SK-N-SH (cell line): ENCODE measurements at regions not wholly inside any gene's neighbourhood (a gene's known extent, or its start where the extent isn't known, plus 50 kb on each side); places are given as distances from the start of the nearest gene placed in this dataset.

Experiments
- CTCF ChIA-PET: fragments of 300-600, 350-600 bp; formaldehyde crosslinking; extraction: SDS; loops from one replicate; lab custom pipeline; 2021; lab: Yijun Ruan, JAX
- POLR2A ChIA-PET: fragments of 350-600 bp; sonication (Branson Sonifier 250); formaldehyde crosslinking; extraction: SDS; loops from one replicate; lab custom pipeline; 2020; ENCODE audit warnings: antibody characterized with exemption, inconsistent platforms; lab: Yijun Ruan, JAX
- DNase-seq: peaks from one replicate; pipeline ENCODE4 v3.0.0; 2012
- H2AFZ ChIP-seq: fragments of 200-600 bp; sonication (generic); 2 replicates; pipeline ENCODE4 v1.8.1; 2016; ENCODE audit warnings: antibody characterized with exemption, mild to moderate bottlenecking, low read depth
- H3F3A ChIP-seq: fragments of 200-600 bp; sonication (generic); replicated peaks from 2 replicates; pipeline ENCODE3; 2016; ENCODE audit warnings: antibody characterized with exemption, mild to moderate bottlenecking; ENCODE audit not compliant: insufficient read depth
- H3K27ac ChIP-seq, 2 experiments: fragments of 200-500 bp in 1 of 2; fragments of 200-600 bp in 1 of 2; sonication (Bioruptor generic) in 1 of 2; sonication (generic), shearing (Covaris generic) in 1 of 2; 2 replicates each; pipeline versions ENCODE4 v1.5.1 to v1.6.1; 2014 to 2016; ENCODE audit warnings: low read depth in 2 of 2, inconsistent platforms in 1 of 2, low read length in 1 of 2, mild to moderate bottlenecking in 1 of 2, mixed read lengths in 1 of 2
- H3K27me3 ChIP-seq: fragments of 200-600 bp; sonication (generic), shearing (Covaris generic); 2 replicates; pipeline ENCODE4 v1.6.1; 2016; ENCODE audit warnings: mixed run types; ENCODE audit not compliant: insufficient read depth
- H3K36me3 ChIP-seq, 2 experiments: fragments of 200-500 bp in 1 of 2; fragments of 200-600 bp in 1 of 2; sonication (Bioruptor generic) in 1 of 2; sonication (generic) in 1 of 2; replicated peaks in 1 of 2; 2 replicates each; pipeline versions ENCODE3 to v1.5.1; 2014 to 2016; ENCODE audit warnings: low read length in 1 of 2, mild to moderate bottlenecking in 1 of 2; ENCODE audit not compliant: insufficient read depth in 2 of 2, control insufficient read depth in 1 of 2
- H3K4me1 ChIP-seq, 2 experiments: fragments of 200-500 bp in 1 of 2; fragments of 200-600 bp in 1 of 2; sonication (Bioruptor generic) in 1 of 2; sonication (generic), shearing (Covaris generic) in 1 of 2; 2 replicates each; pipeline versions ENCODE4 v1.5.1 to v1.6.1; 2014 to 2016; ENCODE audit warnings: low read depth in 1 of 2, low read length in 1 of 2, mixed run types in 1 of 2; ENCODE audit not compliant: insufficient read depth in 2 of 2, control insufficient read depth in 1 of 2
- H3K4me2 ChIP-seq: fragments of 200-600 bp; sonication (generic), shearing (Covaris generic); 2 replicates; pipeline ENCODE4 v1.6.1; 2017; ENCODE audit warnings: mixed run types
- H3K4me3 ChIP-seq, 2 experiments: fragments of 200-500 bp in 1 of 2; fragments of 200-600 bp in 1 of 2; sonication (Bioruptor generic) in 1 of 2; sonication (generic), shearing (Covaris generic) in 1 of 2; 2 replicates each; pipeline versions ENCODE4 v1.5.1 to v1.8.1; 2014 to 2016; ENCODE audit warnings: low read depth in 2 of 2, inconsistent platforms in 1 of 2, low read length in 1 of 2, mild to moderate bottlenecking in 1 of 2, mixed read lengths in 1 of 2, moderate library complexity in 1 of 2
- H3K79me2 ChIP-seq: fragments of 200-600 bp; sonication (generic); 2 replicates; pipeline ENCODE4 v1.8.1; 2017; ENCODE audit warnings: mild to moderate bottlenecking; ENCODE audit not compliant: insufficient read depth
- H3K9ac ChIP-seq: fragments of 200-600 bp; sonication (generic); 2 replicates; pipeline ENCODE4 v1.6.1; 2017; ENCODE audit warnings: mixed run types
- H3K9me2 ChIP-seq: fragments of 200-600 bp; sonication (generic); 2 replicates; pipeline ENCODE4 v1.6.1; 2017; ENCODE audit warnings: mixed run types
- H3K9me3 ChIP-seq: fragments of 200-600 bp; sonication (generic); 2 replicates; pipeline ENCODE4 v1.6.1; 2017; ENCODE audit warnings: mixed run types, mild to moderate bottlenecking, moderate library complexity
- H4K20me1 ChIP-seq: fragments of 200-600 bp; sonication (generic); 2 replicates; pipeline ENCODE4 v1.6.1; 2017; ENCODE audit warnings: mild to moderate bottlenecking, mixed run types; ENCODE audit not compliant: insufficient read depth
- CHD2 ChIP-seq: fragments of 150-350 bp; IDR thresholded peaks from 2 replicates; pipeline ENCODE4 v1.6.1; 2018; ENCODE audit warnings: low read length; ENCODE audit not compliant: partially characterized antibody
- EZH2phosphoT487 ChIP-seq: fragments of 200-600 bp; sonication (generic); IDR thresholded peaks from 2 replicates; pipeline ENCODE4 v1.6.1; 2017; ENCODE audit warnings: low read depth, mixed run types, mild to moderate bottlenecking, antibody characterized with exemption, moderate library complexity, borderline replicate concordance
- FOSL2 ChIP-seq: IDR thresholded peaks from 2 replicates; pipeline ENCODE4 v1.4.0; 2012; ENCODE audit warnings: low read depth, mild to moderate bottlenecking, moderate library complexity, borderline replicate concordance
- FOXJ3 ChIP-seq: sonication (generic); formaldehyde crosslinking; IDR thresholded peaks from 2 replicates; pipeline ENCODE4 v1.5.1; 2020; ENCODE audit warnings: mild to moderate bottlenecking, missing genetic modification reagents
- FOXM1 ChIP-seq: IDR thresholded peaks from 2 replicates; pipeline ENCODE4 v1.4.0; 2012; ENCODE audit warnings: low read depth, mild to moderate bottlenecking
- GABPA ChIP-seq: IDR thresholded peaks from 2 replicates; pipeline ENCODE4 v1.4.0; 2012; ENCODE audit warnings: low read depth, mild to moderate bottlenecking
- MAX ChIP-seq: IDR thresholded peaks from 2 replicates; pipeline ENCODE4 v1.4.0; 2012; ENCODE audit warnings: low read depth
- MEF2A ChIP-seq: IDR thresholded peaks from 2 replicates; pipeline ENCODE4 v1.4.0; 2012; ENCODE audit warnings: low read depth, borderline replicate concordance
- MXI1 ChIP-seq: IDR thresholded peaks from 2 replicates; pipeline ENCODE4 v1.6.1; 2012; ENCODE audit warnings: mild to moderate bottlenecking, low read depth, low read length, improper control_type of control experiment
- NFIC ChIP-seq: IDR thresholded peaks from 2 replicates; pipeline ENCODE4 v1.4.0; 2012; ENCODE audit warnings: borderline replicate concordance
- POLR2AphosphoS5 ChIP-seq: IDR thresholded peaks from 2 replicates; pipeline ENCODE4 v1.6.1; 2012; ENCODE audit warnings: low read depth, low read length
- RCOR1 ChIP-seq: fragments of 150-350 bp; IDR thresholded peaks from 2 replicates; pipeline ENCODE4 v1.6.1; 2017; ENCODE audit warnings: antibody characterized with exemption, low read length
- RXRA ChIP-seq: IDR thresholded peaks from 2 replicates; pipeline ENCODE4 v1.4.0; 2012; ENCODE audit warnings: low read depth, mild to moderate bottlenecking, borderline replicate concordance
- SIN3A ChIP-seq: IDR thresholded peaks from 2 replicates; pipeline ENCODE4 v1.6.1; 2012; ENCODE audit warnings: low read depth, mild to moderate bottlenecking, low read length, moderate library complexity, borderline replicate concordance
- TCF12 ChIP-seq: IDR thresholded peaks from 2 replicates; pipeline ENCODE4 v1.4.0; 2012
- TEAD4 ChIP-seq: IDR thresholded peaks from 2 replicates; pipeline ENCODE4 v1.4.0; 2012; ENCODE audit warnings: mild to moderate bottlenecking, borderline replicate concordance; ENCODE audit not compliant: insufficient read depth
- YY1 ChIP-seq: IDR thresholded peaks from 2 replicates; pipeline ENCODE4 v1.4.0; 2012; ENCODE audit warnings: low read depth, mild to moderate bottlenecking
- ZBTB33 ChIP-seq: IDR thresholded peaks from 2 replicates; pipeline ENCODE4 v1.4.0; 2012; ENCODE audit warnings: low read depth, borderline replicate concordance
- WGBS: methylation state at CpG from one replicate; pipeline ENCODE4 v1.1.6; 2017; ENCODE audit warnings: low lambda C conversion rate; 5-methylcytosine and 5-hydroxymethylcytosine counted together

GRCh38 chr4:65120287-65120686, 550.0 kb downstream of the EPHA5 start:
- Histone ChIP-seq H3K4me1 (no peaks in the 10 kb centered on the region), H3K27ac (no peak overlapping the region), H3K4me2 (no peak overlapping the region), H3K9me2 (no peaks in the 10 kb centered on the region), H3K9ac (no peak overlapping the region), H3K9me3 (no peaks in the 10 kb centered on the region; the same call in 1 of the 2 replicates), H3K79me2 (no peaks in the 10 kb centered on the region), H4K20me1 (no peaks in the 10 kb centered on the region), H3K27me3 (no peaks in the 10 kb centered on the region), H3K4me3 (no peak overlapping the region), H3K36me3 (no peaks in the 10 kb centered on the region), H3F3A (no peaks in the 10 kb centered on the region), H2AFZ (no peak overlapping the region)
- POLR2A ChIA-PET, result no interaction called here
- DNase-seq, result no peak
- no peak for TF ChIP-seq YY1
- TF ChIP-seq MEF2A, result no peak
- no peak for TF ChIP-seq FOSL2
- no peak for TF ChIP-seq NFIC
- TF ChIP-seq EZH2phosphoT487, result no peak
- TF ChIP-seq TEAD4, result no peak
- TF ChIP-seq ZBTB33, result no peak
- no peak for TF ChIP-seq MAX
- TF ChIP-seq RCOR1, result no peak
- no peak for TF ChIP-seq CHD2
- TF ChIP-seq MXI1, result no peak
- 0% methylated on average over 1 of the region's 1 CpG for WGBS
- CTCF ChIA-PET, result no interaction called here

- Histone ChIP-seq H3K9me3 (no peaks in the 10 kb centered on the region), H4K20me1 (no peaks in the 10 kb centered on the region), H2AFZ (no peak overlapping the region), H3K79me2 (no peaks in the 10 kb centered on the region), H3K9ac (no peak overlapping the region), H3K27ac (no peak overlapping the region), H3K4me1 (no peaks in the 10 kb centered on the region), H3K9me2 (no peaks in the 10 kb centered on the region), H3K27me3 (no peaks in the 10 kb centered on the region), H3K4me2 (no peak overlapping the region), H3K36me3 (no peaks in the 10 kb centered on the region), H3K4me3 (no peak overlapping the region), H3F3A (no peaks in the 10 kb centered on the region)
- WGBS, result 9% methylated on average over 2 of the region's 2 CpGs
- TF ChIP-seq FOXM1, result no peak
- TF ChIP-seq MXI1, result no peak
- TF ChIP-seq RXRA, result no peak
- TF ChIP-seq MAX, result no peak
- no peak for TF ChIP-seq TCF12
- TF ChIP-seq FOXJ3 (CRISPR knock-in tag), result no peak
- TF ChIP-seq RCOR1, result no peak
- no peak for TF ChIP-seq POLR2AphosphoS5
- TF ChIP-seq CHD2, result no peak
- no peak for TF ChIP-seq YY1
- TF ChIP-seq GABPA, result no peak
- TF ChIP-seq SIN3A, result no peak
- no peak for TF ChIP-seq TEAD4
- no peak for TF ChIP-seq ZBTB33
- POLR2A ChIA-PET, result no interaction called here
- DNase-seq, result no peak
- CTCF ChIA-PET, result interaction anchor here (0.6 kb wide), 1 partner anchor 16 kb away, joined by 3 read pairs; no protein-coding TSS in a partner anchor
These were observed 567.9 kb downstream of the EPHA5 start for GRCh38 chr4:65102419-65102818.
